ENCODE measurements at regions not wholly inside any gene's neighbourhood (a gene's known extent, or its start where the extent isn't known, plus 50 kb on each side); places are given as distances from the start of the nearest gene placed in this dataset.

GRCh38 chr4:58935332-58935731 is 1825.1 kb upstream of the IGFBP7 start:
- Mint-ChIP-seq H3K27ac (no peak overlapping the region), H3K36me3 (no peaks in the 10 kb centered on the region), H3K9me3 (peaks cover 4 to 25% (median 10%) of the 10 kb centered on the region in 7 donors), H3K27me3 (no peaks in the 10 kb centered on the region), H3K4me3 (no peak overlapping the region), H3K4me1 (no peaks in the 10 kb centered on the region)
- H3K4me3 ChIP-seq (ENCODE audit: low read depth, low read length): no peak overlapping the region
- H3K36me3 ChIP-seq (ENCODE audit: control insufficient read depth, insufficient read depth, low read length): no peaks in the 10 kb centered on the region
- no peaks in the 10 kb centered on the region for H3K27me3 ChIP-seq (ENCODE audit: control insufficient read depth, insufficient read depth, low read length)
- no peak overlapping the region for H3K27ac ChIP-seq (ENCODE audit: insufficient read depth, low read length, poor library complexity, severe bottlenecking)
- ATAC-seq (ENCODE audit: low read depth in 2 of 2) (no peak), DNase-seq (no peak)
- peaks cover 0 to 10% of the 10 kb centered on the region in 2 experiments for H3K9me3 ChIP-seq (ENCODE audit: control insufficient read depth in 2 of 2, low read length in 2 of 2)
- H3K4me1 ChIP-seq (ENCODE audit: control insufficient read depth, insufficient read depth, low read length, poor library complexity, severe bottlenecking): no peaks in the 10 kb centered on the region

GRCh38 chr4:58936436-58936835 is 1826.3 kb upstream of the IGFBP7 start:
- DNase-seq: no peak
- Mint-ChIP-seq H3K36me3 (no peaks in the 10 kb centered on the region), H3K27me3 (no peaks in the 10 kb centered on the region), H3K9me3 (peaks cover under 1 to 18% (median 5%) of the 10 kb centered on the region in 7 donors), H3K4me3 (no peak overlapping the region), H3K4me1 (no peaks in the 10 kb centered on the region), H3K27ac (no peak overlapping the region)
- Histone ChIP-seq H3K27ac (ENCODE audit: insufficient read depth, low read length, poor library complexity, severe bottlenecking) (no peak overlapping the region), H3K9me3 (ENCODE audit: control insufficient read depth in 2 of 2, low read length in 2 of 2) (peaks cover 0 to 10% of the 10 kb centered on the region in 2 experiments), H3K36me3 (ENCODE audit: control insufficient read depth, insufficient read depth, low read length) (no peaks in the 10 kb centered on the region), H3K4me3 (ENCODE audit: low read depth, low read length) (no peak overlapping the region), H3K27me3 (ENCODE audit: control insufficient read depth, insufficient read depth, low read length) (no peaks in the 10 kb centered on the region), H3K4me1 (ENCODE audit: control insufficient read depth, insufficient read depth, low read length, poor library complexity, severe bottlenecking) (no peaks in the 10 kb centered on the region)
- no peak for ATAC-seq (ENCODE audit: low read depth in 2 of 2)

- no peak for ATAC-seq (ENCODE audit: low read depth in 2 of 2)
These were observed 1830.0 kb upstream of the IGFBP7 start for GRCh38 chr4:58940167-58940566.

GRCh38 chr4:58941286-58941685 is 1831.1 kb upstream of the IGFBP7 start:
- H3K27ac ChIP-seq (ENCODE audit: insufficient read depth, low read length, poor library complexity, severe bottlenecking): no peak overlapping the region
- Mint-ChIP-seq H3K4me3 (no peak overlapping the region), H3K4me1 (no peaks in the 10 kb centered on the region), H3K27ac (no peak overlapping the region), H3K27me3 (no peaks in the 10 kb centered on the region), H3K9me3 (peaks cover 0 to 16% (median 5%) of the 10 kb centered on the region in 7 donors), H3K36me3 (no peaks in the 10 kb centered on the region)
- no peak overlapping the region for H3K4me3 ChIP-seq (ENCODE audit: low read depth, low read length)
- no peaks in the 10 kb centered on the region for H3K4me1 ChIP-seq (ENCODE audit: control insufficient read depth, insufficient read depth, low read length, poor library complexity, severe bottlenecking)
- H3K9me3 ChIP-seq (ENCODE audit: control insufficient read depth in 2 of 2, low read length in 2 of 2): peaks cover 2 to 4% of the 10 kb centered on the region in 2 experiments
- H3K36me3 ChIP-seq (ENCODE audit: control insufficient read depth, insufficient read depth, low read length): no peaks in the 10 kb centered on the region
- ATAC-seq (ENCODE audit: low read depth in 2 of 2) (no peak), DNase-seq (no peak)
- no peaks in the 10 kb centered on the region for H3K27me3 ChIP-seq (ENCODE audit: control insufficient read depth, insufficient read depth, low read length)

More at GRCh38 chr4:58940167-58940566, 1830.0 kb upstream of the IGFBP7 start:
- Histone ChIP-seq H3K27me3 (ENCODE audit: control insufficient read depth, insufficient read depth, low read length) (no peaks in the 10 kb centered on the region), H3K36me3 (ENCODE audit: control insufficient read depth, insufficient read depth, low read length) (no peaks in the 10 kb centered on the region), H3K27ac (ENCODE audit: insufficient read depth, low read length, poor library complexity, severe bottlenecking) (no peak overlapping the region), H3K9me3 (ENCODE audit: control insufficient read depth in 2 of 2, low read length in 2 of 2) (peaks cover 2 to 4% of the 10 kb centered on the region in 2 experiments), H3K4me1 (ENCODE audit: control insufficient read depth, insufficient read depth, low read length, poor library complexity, severe bottlenecking) (no peaks in the 10 kb centered on the region), H3K4me3 (ENCODE audit: low read depth, low read length) (no peak overlapping the region)
- Mint-ChIP-seq H3K4me3 (no peak overlapping the region), H3K27me3 (no peaks in the 10 kb centered on the region), H3K27ac (no peak overlapping the region), H3K4me1 (no peaks in the 10 kb centered on the region), H3K9me3 (peaks cover 0 to 16% (median 5%) of the 10 kb centered on the region in 7 donors), H3K36me3 (no peaks in the 10 kb centered on the region)
- no peak for DNase-seq

- no peaks in the 10 kb centered on the region for H3K4me1 ChIP-seq (ENCODE audit: control insufficient read depth, insufficient read depth, low read length, poor library complexity, severe bottlenecking)
- Mint-ChIP-seq H3K9me3 (peaks cover 1 to 25% (median 5%) of the 10 kb centered on the region in 7 donors), H3K27ac (no peak overlapping the region), H3K4me3 (no peak overlapping the region), H3K27me3 (no peaks in the 10 kb centered on the region), H3K4me1 (no peaks in the 10 kb centered on the region), H3K36me3 (no peaks in the 10 kb centered on the region)
- no peaks in the 10 kb centered on the region for H3K27me3 ChIP-seq (ENCODE audit: control insufficient read depth, insufficient read depth, low read length)
- no peak overlapping the region for H3K27ac ChIP-seq (ENCODE audit: insufficient read depth, low read length, poor library complexity, severe bottlenecking)
- no peaks in the 10 kb centered on the region for H3K36me3 ChIP-seq (ENCODE audit: control insufficient read depth, insufficient read depth, low read length)
- no peak for ATAC-seq (ENCODE audit: low read depth in 2 of 2)
- DNase-seq: no peak
- no peak overlapping the region for H3K4me3 ChIP-seq (ENCODE audit: low read depth, low read length)
- peaks cover 4 to 5% of the 10 kb centered on the region in 2 experiments for H3K9me3 ChIP-seq (ENCODE audit: control insufficient read depth in 2 of 2, low read length in 2 of 2)
These were observed 1843.4 kb upstream of the IGFBP7 start for GRCh38 chr4:58953575-58953974.

GRCh38 chr4:58957711-58958110 is 1847.5 kb upstream of the IGFBP7 start:
- no peaks in the 10 kb centered on the region for H3K4me1 ChIP-seq (ENCODE audit: control insufficient read depth, insufficient read depth, low read length, poor library complexity, severe bottlenecking)
- H3K27ac ChIP-seq (ENCODE audit: insufficient read depth, low read length, poor library complexity, severe bottlenecking): no peak overlapping the region
- H3K36me3 ChIP-seq (ENCODE audit: control insufficient read depth, insufficient read depth, low read length): no peaks in the 10 kb centered on the region
- no peaks in the 10 kb centered on the region for H3K27me3 ChIP-seq (ENCODE audit: control insufficient read depth, insufficient read depth, low read length)
- no peak overlapping the region for H3K4me3 ChIP-seq (ENCODE audit: low read depth, low read length)
- no peaks in the 10 kb centered on the region for H3K4me1 Mint-ChIP-seq
- peaks cover 0 to 30% (median 8%) of the 10 kb centered on the region in 7 donors for H3K9me3 Mint-ChIP-seq
- peaks cover 4 to 5% of the 10 kb centered on the region in 2 experiments for H3K9me3 ChIP-seq (ENCODE audit: control insufficient read depth in 2 of 2, low read length in 2 of 2)
- ATAC-seq (ENCODE audit: low read depth in 2 of 2) (no peak), DNase-seq (no peak)
- no peaks in the 10 kb centered on the region for H3K27me3 Mint-ChIP-seq
- no peak overlapping the region for H3K27ac Mint-ChIP-seq
- no peaks in the 10 kb centered on the region for H3K36me3 Mint-ChIP-seq
- H3K4me3 Mint-ChIP-seq: no peak overlapping the region

GRCh38 chr4:58961283-58961682 is 1851.1 kb upstream of the IGFBP7 start:
- no peaks in the 10 kb centered on the region for H3K4me1 ChIP-seq (ENCODE audit: control insufficient read depth, insufficient read depth, low read length, poor library complexity, severe bottlenecking)
- DNase-seq (no peak), ATAC-seq (ENCODE audit: low read depth in 2 of 2) (no peak)
- Mint-ChIP-seq H3K27me3 (no peaks in the 10 kb centered on the region), H3K36me3 (no peaks in the 10 kb centered on the region), H3K4me1 (no peaks in the 10 kb centered on the region), H3K9me3 (peaks cover 0 to 24% (median 6%) of the 10 kb centered on the region in 7 donors), H3K27ac (no peak overlapping the region), H3K4me3 (no peak overlapping the region)
- peaks cover 0 to 4% of the 10 kb centered on the region in 2 experiments for H3K9me3 ChIP-seq (ENCODE audit: control insufficient read depth in 2 of 2, low read length in 2 of 2)
- H3K4me3 ChIP-seq (ENCODE audit: low read depth, low read length): no peak overlapping the region
- H3K27ac ChIP-seq (ENCODE audit: insufficient read depth, low read length, poor library complexity, severe bottlenecking): no peak overlapping the region
- no peaks in the 10 kb centered on the region for H3K27me3 ChIP-seq (ENCODE audit: control insufficient read depth, insufficient read depth, low read length)
- H3K36me3 ChIP-seq (ENCODE audit: control insufficient read depth, insufficient read depth, low read length): no peaks in the 10 kb centered on the region

GRCh38 chr4:58961925-58962324 is 1851.7 kb upstream of the IGFBP7 start:
- Histone ChIP-seq H3K4me3 (ENCODE audit: low read depth, low read length) (no peak overlapping the region), H3K36me3 (ENCODE audit: control insufficient read depth, insufficient read depth, low read length) (no peaks in the 10 kb centered on the region), H3K27me3 (ENCODE audit: control insufficient read depth, insufficient read depth, low read length) (no peaks in the 10 kb centered on the region), H3K27ac (ENCODE audit: insufficient read depth, low read length, poor library complexity, severe bottlenecking) (no peak overlapping the region), H3K4me1 (ENCODE audit: control insufficient read depth, insufficient read depth, low read length, poor library complexity, severe bottlenecking) (no peaks in the 10 kb centered on the region), H3K9me3 (ENCODE audit: control insufficient read depth in 2 of 2, low read length in 2 of 2) (peaks cover 0 to 4% of the 10 kb centered on the region in 2 experiments)
- Mint-ChIP-seq H3K9me3 (peaks cover 0 to 24% (median 6%) of the 10 kb centered on the region in 7 donors), H3K27ac (no peak overlapping the region), H3K27me3 (no peaks in the 10 kb centered on the region), H3K4me1 (no peaks in the 10 kb centered on the region), H3K4me3 (no peak overlapping the region), H3K36me3 (no peaks in the 10 kb centered on the region)
- no peak for ATAC-seq (ENCODE audit: low read depth in 2 of 2)
- no peak for DNase-seq
